GM12878 (cell line): ENCODE measurements at regions not wholly inside any gene's neighbourhood (a gene's known extent, or its start where the extent isn't known, plus 50 kb on each side); places are given as distances from the start of the nearest gene placed in this dataset.

Experiments used
- ATAC-seq: fragments of 200-7000 bp; cut with Tn5 transposase; 3 replicates; pipeline ENCODE4 v1.9.1; 2020; ENCODE audit warnings: mild to moderate bottlenecking, moderate library complexity
- BruUV-seq: library from RNA; stranded (reverse); fragments of 400-500 nt; replicated peaks from 2 replicates; lab custom pipeline; 2021; lab: Mats Ljungman, UMichigan
- CTCF ChIA-PET: fragments of 300-600 bp; sonication (Branson Sonifier 250); formaldehyde crosslinking; extraction: SDS; loops from one replicate; lab custom pipeline; 2021; ENCODE audit warnings: inconsistent platforms; lab: Yijun Ruan, JAX
- POLR2A ChIA-PET: fragments of 350-600 bp; formaldehyde crosslinking; extraction: SDS; loops from one replicate; lab custom pipeline; 2021; ENCODE audit warnings: inconsistent platforms; lab: Charles Lee
- RAD21 ChIA-PET: fragments of 300-600 bp; sonication (Branson Sonifier 250); formaldehyde crosslinking; loops from one replicate; lab custom pipeline; 2023; ENCODE audit warnings: antibody characterized with exemption; ENCODE audit not compliant: unreplicated experiment; lab: Charles Lee
- SMC1A ChIA-PET: fragments of 300-600 bp; sonication (Branson Sonifier 250); formaldehyde crosslinking; loops from one replicate; lab custom pipeline; 2023; ENCODE audit not compliant: unreplicated experiment, uncharacterized antibody; lab: Charles Lee
- DNase-seq: peaks from one replicate; pipeline ENCODE4 v3.0.0-alpha.2; 2011; ENCODE audit warnings: low read depth, low spot score
- FAIRE-seq: peaks from 3 replicates; lab custom pipeline; 2011; peaks lifted over from hg19 to GRCh38; lab: Jason Lieb, UNC
- H2AFZ ChIP-seq: 2 replicates; pipeline ENCODE4 v1.6.0; 2011; ENCODE audit warnings: low read depth, low read length, control low read depth; ENCODE audit not compliant: control insufficient read depth
- H3K27ac ChIP-seq: 2 replicates; pipeline ENCODE4 v1.5.1; 2011; ENCODE audit warnings: control low read depth; ENCODE audit not compliant: control insufficient read depth, insufficient read depth
- H3K27me3 ChIP-seq, 2 experiments: replicated peaks in 1 of 2; 2 replicates each; pipeline versions ENCODE4 v1.6.0 to v1.6.1; 2011; ENCODE audit warnings: low read length in 1 of 2; ENCODE audit not compliant: control insufficient read depth in 2 of 2, insufficient read depth in 2 of 2
- H3K36me3 ChIP-seq, 2 experiments: 2 replicates each; pipeline ENCODE4 v1.5.1; 2011; ENCODE audit warnings: low read length in 1 of 2; ENCODE audit not compliant: control insufficient read depth in 2 of 2, insufficient read depth in 2 of 2
- H3K4me1 ChIP-seq: 2 replicates; pipeline ENCODE4 v1.6.1; 2011; ENCODE audit warnings: mild to moderate bottlenecking, low read length, moderate library complexity, mixed read lengths; ENCODE audit not compliant: control insufficient read depth, insufficient read depth
- H3K4me2 ChIP-seq: 2 replicates; pipeline ENCODE4 v1.6.0; 2011; ENCODE audit warnings: control low read depth; ENCODE audit not compliant: control insufficient read depth, insufficient read depth
- H3K4me3 ChIP-seq: fragments of 200-600 bp; sonication (generic); 2 replicates; pipeline ENCODE4 v1.5.1; 2016
- H3K79me2 ChIP-seq: 2 replicates; pipeline ENCODE4 v1.6.0; 2011; ENCODE audit warnings: low read length; ENCODE audit not compliant: control insufficient read depth, insufficient read depth
- H3K9ac ChIP-seq: 2 replicates; pipeline ENCODE4 v1.8.0; 2011; ENCODE audit warnings: low read length, control low read depth, mixed read lengths; ENCODE audit not compliant: control insufficient read depth, insufficient read depth
- H3K9me3 ChIP-seq: replicated peaks from 3 replicates; pipeline ENCODE4 v1.5.1; 2011; ENCODE audit warnings: mild to moderate bottlenecking, low read length; ENCODE audit not compliant: control insufficient read depth, insufficient read depth
- H4K20me1 ChIP-seq: 2 replicates; pipeline ENCODE4 v1.6.0; 2011; ENCODE audit not compliant: control insufficient read depth, insufficient read depth
- BCLAF1 ChIP-seq: fragments of 450-650 bp; IDR thresholded peaks from 2 replicates; pipeline ENCODE4 v1.6.1; 2017; ENCODE audit warnings: antibody characterized with exemption, mild to moderate bottlenecking, moderate library complexity
- GABPA ChIP-seq: IDR thresholded peaks from 2 replicates; pipeline ENCODE4 v1.6.1; 2014; ENCODE audit warnings: antibody characterized with exemption, low read depth, mild to moderate bottlenecking, inconsistent platforms
- NR2C1 ChIP-seq: fragments of 450-650 bp; IDR thresholded peaks from 2 replicates; pipeline ENCODE4 v1.6.1; 2017; ENCODE audit warnings: antibody characterized with exemption, mild to moderate bottlenecking, moderate library complexity
- RUNX3 ChIP-seq: IDR thresholded peaks from 2 replicates; pipeline ENCODE4 v1.6.1; 2012; ENCODE audit warnings: low read length, inconsistent platforms
- SUPT20H ChIP-seq: IDR thresholded peaks from 2 replicates; pipeline ENCODE4 v1.6.1; 2011; ENCODE audit warnings: low read depth, mild to moderate bottlenecking, low read length, moderate library complexity, borderline replicate concordance; ENCODE audit not compliant: control insufficient read depth
- ZNF384 ChIP-seq: IDR thresholded peaks from 2 replicates; pipeline ENCODE4 v1.6.1; 2012; ENCODE audit warnings: low read depth, mild to moderate bottlenecking, low read length, improper control_type of control experiment, borderline replicate concordance
- ZNF687 ChIP-seq: fragments of 450-650 bp; IDR thresholded peaks from 2 replicates; pipeline ENCODE4 v1.6.1; 2017; ENCODE audit warnings: mild to moderate bottlenecking, moderate library complexity
- WGBS: methylation state at CpG from one replicate; pipeline ENCODE4 v1.1.6; 2016; ENCODE audit warnings: low lambda C conversion rate; ENCODE audit not compliant: insufficient replicate concordance, insufficient coverage; ENCODE audit errors: missing lambda C conversion rate; 5-methylcytosine and 5-hydroxymethylcytosine counted together
- in situ Hi-C: fragments of 300-500 bp; cut with MboI; formaldehyde crosslinking; loops from 9 replicates; pipeline ENCODE4 v1.14.3; 2018; ENCODE audit warnings: mixed read lengths
- intact Hi-C: fragments of 100-400 bp; cut with micrococcal nuclease; formaldehyde crosslinking; loops from one replicate; pipeline ENCODE4 v1.14.2; 2022; ENCODE audit not compliant: unreplicated experiment

- TF ChIP-seq ZNF384, result no peak
- no peak for TF ChIP-seq RUNX3
- no peak for TF ChIP-seq GABPA
- TF ChIP-seq SUPT20H, result no peak
- no peak for TF ChIP-seq ZNF687
- TF ChIP-seq, all 136 proteins: peak for 0
Observed at GRCh38 chr9:106432631-106433030, 430.3 kb upstream of the ZNF462 start (continued).

GRCh38 chr9:106438928-106439327 is 424.0 kb upstream of the ZNF462 start:
- POLR2A ChIA-PET, result no interaction called here

More at GRCh38 chr9:106438928-106439327, 424.0 kb upstream of the ZNF462 start:
- TF ChIP-seq NR2C1, result no peak
- no peak for TF ChIP-seq BCLAF1
- TF ChIP-seq, all 136 proteins: peak for 0
- ChIA-PET RAD21 (no interaction called here), SMC1A (no interaction called here), CTCF (no interaction called here)
- ATAC-seq (no peak), DNase-seq (no peak), FAIRE-seq (no peak)
- no TSS peak for BruUV-seq
- no peaks in the 10 kb centered on the region for H3K27me3 ChIP-seq
- no peaks in the 10 kb centered on the region; the same call in 2 of the 3 replicates for H3K9me3 ChIP-seq
- H3K9ac ChIP-seq, result no peak overlapping the region
- H4K20me1 ChIP-seq, result no peaks in the 10 kb centered on the region
- no peak overlapping the region for H3K4me2 ChIP-seq
- H3K79me2 ChIP-seq, result no peaks in the 10 kb centered on the region
- intact Hi-C loops (no loop called here), in situ Hi-C loops (no loop called here)
- WGBS, result 81% methylated on average over 3 of the region's 3 CpGs
- no peaks in the 10 kb centered on the region for H3K36me3 ChIP-seq
- H3K27ac ChIP-seq, result no peak overlapping the region
- H3K4me1 ChIP-seq, result no peaks in the 10 kb centered on the region
- no peak overlapping the region for H3K4me3 ChIP-seq
- no peak overlapping the region for H2AFZ ChIP-seq
